Activated T-cell treated with anti-CD3 and anti-CD28 coated beads, Interleukin-2, amount 50 U/mL, for 24 hours (primary cell): ENCODE measurements at regions not wholly inside any gene's neighbourhood (a gene's known extent, or its start where the extent isn't known, plus 50 kb on each side); places are given as distances from the start of the nearest gene placed in this dataset.
"Not testable (repeated sequence)": the region's sequence is repeated elsewhere in the genome, so short reads cannot be mapped to it uniquely, and the experiment has no call there.

ENCODE experiments used
- DNase-seq: peaks from one replicate; pipeline ENCODE4 v3.0.0-alpha.2; 2020
- H3K27ac Mint-ChIP-seq: 2 replicates; pipeline ENCODE4 v1.8.0; 2020; ENCODE audit warnings: mild to moderate bottlenecking, mixed read lengths
- H3K27me3 Mint-ChIP-seq: 2 replicates; pipeline ENCODE4 v1.8.0; 2020; ENCODE audit warnings: mixed read lengths
- H3K36me3 Mint-ChIP-seq: 2 replicates; pipeline ENCODE4 v1.8.0; 2020; ENCODE audit warnings: low read depth, mixed read lengths
- H3K4me1 Mint-ChIP-seq: 2 replicates; pipeline ENCODE4 v1.8.0; 2020; ENCODE audit warnings: low read depth, mixed read lengths
- H3K4me3 Mint-ChIP-seq: 2 replicates; pipeline ENCODE4 v1.8.0; 2020; ENCODE audit warnings: mild to moderate bottlenecking, moderate library complexity, mixed read lengths
- H3K9me3 Mint-ChIP-seq: 2 replicates; pipeline ENCODE4 v1.8.0; 2020; ENCODE audit warnings: mixed read lengths

- Mint-ChIP-seq H3K27ac (no peak overlapping the region), H3K27me3 (peaks cover 32% of the 10 kb centered on the region), H3K36me3 (no peaks in the 10 kb centered on the region), H3K9me3 (no peaks in the 10 kb centered on the region), H3K4me1 (no peaks in the 10 kb centered on the region), H3K4me3 (no peak overlapping the region)
- DNase-seq, result no peak
Observed at GRCh38 chr6:106844930-106845329, 129.6 kb downstream of the CD24 start.

- no peak for DNase-seq
- no peaks in the 10 kb centered on the region for H3K9me3 Mint-ChIP-seq
- H3K4me1 Mint-ChIP-seq, result no peaks in the 10 kb centered on the region
- no peak overlapping the region for H3K4me3 Mint-ChIP-seq
- peaks cover 17% of the 10 kb centered on the region for H3K27me3 Mint-ChIP-seq
- no peak overlapping the region for H3K27ac Mint-ChIP-seq
- no peaks in the 10 kb centered on the region for H3K36me3 Mint-ChIP-seq
Observed at GRCh38 chr6:106832766-106833510, 141.6 kb downstream of the CD24 start.

GRCh38 chr6:106830930-106831329 is 143.6 kb downstream of the CD24 start:
- no peaks in the 10 kb centered on the region for H3K36me3 Mint-ChIP-seq
- no peak overlapping the region for H3K27ac Mint-ChIP-seq
- no peak for DNase-seq
- peaks cover 9% of the 10 kb centered on the region for H3K27me3 Mint-ChIP-seq
- no peaks in the 10 kb centered on the region for H3K9me3 Mint-ChIP-seq
- H3K4me1 Mint-ChIP-seq, result no peaks in the 10 kb centered on the region
- no peak overlapping the region for H3K4me3 Mint-ChIP-seq

GRCh38 chr6:106829451-106829850 is 145.1 kb downstream of the CD24 start:
- no peak overlapping the region for H3K4me3 Mint-ChIP-seq
- no peaks in the 10 kb centered on the region for H3K36me3 Mint-ChIP-seq
- H3K27me3 Mint-ChIP-seq, result peaks cover 9% of the 10 kb centered on the region
- H3K9me3 Mint-ChIP-seq, result no peaks in the 10 kb centered on the region
- H3K27ac Mint-ChIP-seq, result no peak overlapping the region
- H3K4me1 Mint-ChIP-seq, result no peaks in the 10 kb centered on the region
- no peak for DNase-seq

GRCh38 chr6:106827081-106827480 is 147.4 kb downstream of the CD24 start:
- Mint-ChIP-seq H3K27me3 (peaks cover 3% of the 10 kb centered on the region), H3K9me3 (no peaks in the 10 kb centered on the region), H3K4me3 (no peak overlapping the region), H3K4me1 (no peaks in the 10 kb centered on the region), H3K36me3 (no peaks in the 10 kb centered on the region), H3K27ac (no peak overlapping the region)
- DNase-seq, result no peak

- no peaks in the 10 kb centered on the region for H3K36me3 Mint-ChIP-seq
- H3K27ac Mint-ChIP-seq, result no peak overlapping the region
- no peak for DNase-seq
- no peak overlapping the region for H3K4me3 Mint-ChIP-seq
- no peaks in the 10 kb centered on the region for H3K4me1 Mint-ChIP-seq
- H3K9me3 Mint-ChIP-seq, result no peaks in the 10 kb centered on the region
- peaks cover 9% of the 10 kb centered on the region for H3K27me3 Mint-ChIP-seq
Observed at GRCh38 chr6:106825156-106825555, 149.4 kb downstream of the CD24 start.

- H3K9me3 Mint-ChIP-seq, result no peaks in the 10 kb centered on the region
- H3K36me3 Mint-ChIP-seq, result no peaks in the 10 kb centered on the region
- DNase-seq, result no peak
- no peak overlapping the region for H3K27ac Mint-ChIP-seq
- H3K27me3 Mint-ChIP-seq, result peaks cover 9% of the 10 kb centered on the region
- no peaks in the 10 kb centered on the region for H3K4me1 Mint-ChIP-seq
- H3K4me3 Mint-ChIP-seq, result no peak overlapping the region
Observed at GRCh38 chr6:106823732-106824351, 150.7 kb downstream of the CD24 start.

- H3K27me3 Mint-ChIP-seq, result peaks cover 6% of the 10 kb centered on the region
- H3K36me3 Mint-ChIP-seq, result no peaks in the 10 kb centered on the region
- DNase-seq, result no peak
- no peaks in the 10 kb centered on the region for H3K4me1 Mint-ChIP-seq
- H3K4me3 Mint-ChIP-seq, result no peak overlapping the region
- no peaks in the 10 kb centered on the region for H3K9me3 Mint-ChIP-seq
- no peak overlapping the region for H3K27ac Mint-ChIP-seq
Observed at GRCh38 chr6:106823058-106823457, 151.5 kb downstream of the CD24 start.

DNA sequence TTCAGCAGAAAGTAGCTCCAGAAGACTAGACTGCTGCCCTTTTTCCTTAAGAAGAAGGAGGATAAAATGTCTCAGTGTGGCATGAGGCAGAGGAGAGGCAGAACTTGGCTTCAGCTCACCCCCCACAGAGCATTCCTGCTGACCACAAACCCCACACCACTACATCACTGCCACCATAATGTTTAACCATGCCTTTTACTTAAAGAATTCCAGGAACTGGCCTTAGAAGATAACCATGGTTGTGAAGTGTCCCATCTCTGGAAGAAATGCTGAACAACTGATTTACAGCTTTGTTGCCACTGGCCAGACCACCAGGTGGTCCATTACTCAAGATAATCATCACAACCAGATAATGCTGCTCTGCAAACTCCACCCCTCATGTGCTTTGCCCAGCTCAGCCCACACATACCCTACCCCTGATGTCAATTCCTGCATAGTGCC is 154.1 kb downstream of the CD24 start:
- Mint-ChIP-seq H3K4me1 (no peaks in the 10 kb centered on the region), H3K27me3 (peaks cover 6% of the 10 kb centered on the region), H3K36me3 (no peaks in the 10 kb centered on the region), H3K27ac (no peak overlapping the region), H3K4me3 (no peak overlapping the region), H3K9me3 (no peaks in the 10 kb centered on the region)
- no peak for DNase-seq

DNA sequence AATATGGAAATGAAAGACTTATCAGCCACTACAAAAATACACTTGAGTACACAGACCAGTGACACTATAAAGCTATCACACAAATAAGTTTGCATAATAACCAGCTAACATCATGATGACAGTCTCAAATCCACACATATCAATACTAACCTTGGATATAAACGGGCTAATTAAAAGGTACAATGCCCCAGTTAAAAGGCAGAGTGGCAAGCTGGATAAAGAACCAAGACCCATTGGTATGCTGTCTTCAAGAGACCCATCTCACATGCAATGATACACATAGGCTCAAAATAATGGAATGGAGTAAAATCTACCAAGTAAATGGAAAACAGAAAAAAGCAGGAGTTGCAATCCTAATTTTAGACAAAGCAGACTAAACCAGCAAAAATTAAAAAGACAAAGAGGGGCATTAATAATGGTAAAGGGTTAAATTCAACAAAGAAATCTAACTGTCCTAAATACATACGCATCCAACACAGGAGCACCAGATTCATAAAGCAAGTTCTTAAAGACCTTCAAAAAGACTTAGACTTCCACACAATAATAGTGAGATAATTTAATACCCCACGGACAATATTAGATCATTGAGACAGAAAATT is 163.3 kb downstream of the CD24 start:
- no peak for DNase-seq
- Mint-ChIP-seq H3K36me3 (no peaks in the 10 kb centered on the region), H3K4me3 (no peak overlapping the region), H3K9me3 (peaks cover 52% of the 10 kb centered on the region), H3K27ac (no peak overlapping the region), H3K27me3 (peaks cover 14% of the 10 kb centered on the region), H3K4me1 (no peaks in the 10 kb centered on the region)

- peaks cover 17% of the 10 kb centered on the region for H3K27me3 Mint-ChIP-seq
- no peaks in the 10 kb centered on the region for H3K4me1 Mint-ChIP-seq
- no peak overlapping the region for H3K27ac Mint-ChIP-seq
- no peaks in the 10 kb centered on the region for H3K36me3 Mint-ChIP-seq
- H3K4me3 Mint-ChIP-seq, result no peak overlapping the region
- H3K9me3 Mint-ChIP-seq, result peaks cover 52% of the 10 kb centered on the region
- no peak for DNase-seq
Observed at GRCh38 chr6:106808758-106809157, 165.8 kb downstream of the CD24 start.

- no peaks in the 10 kb centered on the region for H3K4me1 Mint-ChIP-seq
- H3K27me3 Mint-ChIP-seq, result peaks cover 12% of the 10 kb centered on the region
- H3K9me3 Mint-ChIP-seq, result peaks cover 47% of the 10 kb centered on the region
- no peak overlapping the region for H3K4me3 Mint-ChIP-seq
- no peaks in the 10 kb centered on the region for H3K36me3 Mint-ChIP-seq
- no peak overlapping the region for H3K27ac Mint-ChIP-seq
- DNase-seq, result no peak
Observed at GRCh38 chr6:106807947-106808611, 166.4 kb downstream of the CD24 start.

DNA sequence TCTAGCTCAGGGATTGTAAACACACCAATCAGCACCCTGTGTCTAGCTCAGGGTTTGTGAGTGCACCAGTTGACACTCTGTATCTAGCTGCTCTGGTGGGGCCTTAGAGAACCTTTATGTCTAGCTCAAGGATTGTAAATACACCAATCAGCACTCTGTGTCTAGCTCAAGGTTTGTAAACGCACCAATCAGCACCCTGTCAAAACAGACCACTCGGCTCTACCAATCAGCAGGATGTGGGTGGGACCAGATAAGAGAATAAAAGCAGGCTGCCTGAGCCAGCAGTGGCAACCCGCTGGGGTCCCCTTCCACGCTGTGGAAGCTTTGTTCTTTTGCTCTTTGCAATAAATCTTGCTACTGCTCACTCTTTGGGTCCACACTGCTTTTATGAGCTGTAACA is 168.3 kb downstream of the CD24 start:
- H3K36me3 Mint-ChIP-seq, DNase-seq, H3K4me3 Mint-ChIP-seq, H3K4me1 Mint-ChIP-seq, H3K27ac Mint-ChIP-seq: not testable (repeated sequence)
- Mint-ChIP-seq H3K9me3 (peaks cover 33% of the 10 kb centered on the region), H3K27me3 (peaks cover 19% of the 10 kb centered on the region)

GRCh38 chr6:106805771-106806170 is 168.8 kb downstream of the CD24 start:
- peaks cover 28% of the 10 kb centered on the region for H3K9me3 Mint-ChIP-seq
- peaks cover 24% of the 10 kb centered on the region for H3K27me3 Mint-ChIP-seq
- H3K4me1 Mint-ChIP-seq, result no peaks in the 10 kb centered on the region
- no peak for DNase-seq
- H3K36me3 Mint-ChIP-seq, result no peaks in the 10 kb centered on the region
- H3K4me3 Mint-ChIP-seq, result no peak overlapping the region
- no peak overlapping the region for H3K27ac Mint-ChIP-seq
